Prostate gland (tissue), 2 donors: ENCODE measurements at regions not wholly inside any gene's neighbourhood (a gene's known extent, or its start where the extent isn't known, plus 50 kb on each side); places are given as distances from the start of the nearest gene placed in this dataset.

Experiments
- POLR2A ChIP-seq: fragments of 450-650 bp; IDR thresholded peaks from one replicate; pipeline ENCODE4 v1.6.1; 2016; ENCODE audit warnings: antibody characterized with exemption, mild to moderate bottlenecking
- POLR2AphosphoS5 ChIP-seq: sonication (generic); formaldehyde crosslinking; IDR thresholded peaks from one replicate; pipeline ENCODE4 v1.6.1; 2017; ENCODE audit warnings: antibody characterized with exemption
- TF ChIP-seq, protein P1 (sequence below), 4 experiments: fragments of 200-600 bp in 2 of 4; fragments of 450-650 bp in 2 of 4; sonication (generic) in 2 of 4; IDR thresholded peaks; 1 replicate in 3 of 4; 2 replicates in 1 of 4; pipeline ENCODE4 v1.5.1; 2016 to 2019; ENCODE audit warnings: antibody characterized with exemption in 4 of 4, mild to moderate bottlenecking in 2 of 4, moderate library complexity in 2 of 4

DNA sequence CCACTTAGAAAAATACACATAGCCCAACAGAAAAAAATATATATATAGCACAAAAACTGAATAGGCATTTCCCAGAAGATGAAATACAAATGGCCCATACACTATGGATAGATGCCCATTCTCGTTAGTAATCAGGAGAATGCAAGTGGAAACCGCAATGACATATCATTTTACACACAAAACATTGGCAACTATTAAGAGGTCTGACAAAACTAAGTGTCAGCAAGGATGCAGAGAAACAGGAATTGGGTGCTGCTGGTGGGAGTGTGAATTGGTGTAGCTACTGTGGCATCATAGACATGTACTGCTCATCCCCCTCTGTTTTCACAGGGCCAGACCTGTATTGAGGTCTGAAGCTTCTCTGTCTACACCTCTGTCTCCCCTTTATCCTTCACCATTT lies 320.0 kb downstream of the IDS start:
- TF ChIP-seq, protein P1, sequence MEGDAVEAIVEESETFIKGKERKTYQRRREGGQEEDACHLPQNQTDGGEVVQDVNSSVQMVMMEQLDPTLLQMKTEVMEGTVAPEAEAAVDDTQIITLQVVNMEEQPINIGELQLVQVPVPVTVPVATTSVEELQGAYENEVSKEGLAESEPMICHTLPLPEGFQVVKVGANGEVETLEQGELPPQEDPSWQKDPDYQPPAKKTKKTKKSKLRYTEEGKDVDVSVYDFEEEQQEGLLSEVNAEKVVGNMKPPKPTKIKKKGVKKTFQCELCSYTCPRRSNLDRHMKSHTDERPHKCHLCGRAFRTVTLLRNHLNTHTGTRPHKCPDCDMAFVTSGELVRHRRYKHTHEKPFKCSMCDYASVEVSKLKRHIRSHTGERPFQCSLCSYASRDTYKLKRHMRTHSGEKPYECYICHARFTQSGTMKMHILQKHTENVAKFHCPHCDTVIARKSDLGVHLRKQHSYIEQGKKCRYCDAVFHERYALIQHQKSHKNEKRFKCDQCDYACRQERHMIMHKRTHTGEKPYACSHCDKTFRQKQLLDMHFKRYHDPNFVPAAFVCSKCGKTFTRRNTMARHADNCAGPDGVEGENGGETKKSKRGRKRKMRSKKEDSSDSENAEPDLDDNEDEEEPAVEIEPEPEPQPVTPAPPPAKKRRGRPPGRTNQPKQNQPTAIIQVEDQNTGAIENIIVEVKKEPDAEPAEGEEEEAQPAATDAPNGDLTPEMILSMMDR (IDR thresholded peaks at IDR 0.05), result no peak
- TF ChIP-seq POLR2AphosphoS5 (no peak), POLR2A (no peak)
